ENCODE measurements at regions not wholly inside any gene's neighbourhood (a gene's known extent, or its start where the extent isn't known, plus 50 kb on each side); places are given as distances from the start of the nearest gene placed in this dataset.

GRCh38 chr6:25177500-25178028 lies 101.6 kb upstream of the CARMIL1 start:
- ChIA-PET CTCF (interaction anchor here (1.3 to 2.1 kb wide), 2 partner anchors 150 to 313 kb away, joined by 4 to 6 read pairs; no protein-coding TSS in a partner anchor), POLR2A (no interaction called here)
- no peaks in the 10 kb centered on the region for H3K9me3 Mint-ChIP-seq (ENCODE audit: insufficient read depth)
- H3K9ac ChIP-seq (ENCODE audit: low read length) = no peak overlapping the region
- peaks cover 2% of the 10 kb centered on the region for H3K4me1 Mint-ChIP-seq
- intact Hi-C loops (cut with micrococcal nuclease) = no loop called here
- no peak overlapping the region for H3K4me3 ChIP-seq (ENCODE audit: control extremely low read depth in 1 of 5, extremely low read depth in 1 of 5, insufficient read depth in 1 of 5, low read depth in 2 of 5, low read length in 4 of 5)
- no peaks in the 10 kb centered on the region for H3K4me1 ChIP-seq (ENCODE audit: control insufficient read depth in 2 of 2, insufficient read depth in 2 of 2, low read length in 2 of 2)
- H3K27me3 Mint-ChIP-seq = peaks cover 9% of the 10 kb centered on the region
- TF ChIP-seq EZH2 (IDR thresholded peaks at IDR 0.05; ENCODE audit: borderline replicate concordance, insufficient read depth, low read depth, low read length, poor library complexity, severe bottlenecking) = no peak
- TF ChIP-seq, protein P1, sequence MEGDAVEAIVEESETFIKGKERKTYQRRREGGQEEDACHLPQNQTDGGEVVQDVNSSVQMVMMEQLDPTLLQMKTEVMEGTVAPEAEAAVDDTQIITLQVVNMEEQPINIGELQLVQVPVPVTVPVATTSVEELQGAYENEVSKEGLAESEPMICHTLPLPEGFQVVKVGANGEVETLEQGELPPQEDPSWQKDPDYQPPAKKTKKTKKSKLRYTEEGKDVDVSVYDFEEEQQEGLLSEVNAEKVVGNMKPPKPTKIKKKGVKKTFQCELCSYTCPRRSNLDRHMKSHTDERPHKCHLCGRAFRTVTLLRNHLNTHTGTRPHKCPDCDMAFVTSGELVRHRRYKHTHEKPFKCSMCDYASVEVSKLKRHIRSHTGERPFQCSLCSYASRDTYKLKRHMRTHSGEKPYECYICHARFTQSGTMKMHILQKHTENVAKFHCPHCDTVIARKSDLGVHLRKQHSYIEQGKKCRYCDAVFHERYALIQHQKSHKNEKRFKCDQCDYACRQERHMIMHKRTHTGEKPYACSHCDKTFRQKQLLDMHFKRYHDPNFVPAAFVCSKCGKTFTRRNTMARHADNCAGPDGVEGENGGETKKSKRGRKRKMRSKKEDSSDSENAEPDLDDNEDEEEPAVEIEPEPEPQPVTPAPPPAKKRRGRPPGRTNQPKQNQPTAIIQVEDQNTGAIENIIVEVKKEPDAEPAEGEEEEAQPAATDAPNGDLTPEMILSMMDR (IDR thresholded peaks at IDR 0.05) = no peak
- DNase-seq (no peak), ATAC-seq (ENCODE audit: low read depth) (no peak)
- H3K27ac ChIP-seq (ENCODE audit: low read length in 2 of 2) = no peak overlapping the region
- no CpG with 5 or more reads among the region's 1 CpG for WGBS (ENCODE audit: insufficient coverage)
- H3K4me3 Mint-ChIP-seq = no peak overlapping the region
- no peak overlapping the region for H3K4me2 ChIP-seq (replicated peaks; ENCODE audit: low read depth, low read length, poor library complexity, severe bottlenecking)
- H3K9me3 ChIP-seq (ENCODE audit: control extremely low read depth in 1 of 3, control insufficient read depth in 2 of 3, insufficient read depth in 1 of 3, low read length in 2 of 3) = no peaks in the 10 kb centered on the region
- H3K27ac Mint-ChIP-seq = no peak overlapping the region
- H3K27me3 ChIP-seq (replicated peaks in 1 of 4; ENCODE audit: control extremely low read depth in 1 of 4, control insufficient read depth in 3 of 4, insufficient read depth in 4 of 4, low read length in 3 of 4) = peaks cover 0 to 6% (median 0%) of the 10 kb centered on the region in 4 experiments
- no peaks in the 10 kb centered on the region for H4K20me1 ChIP-seq (ENCODE audit: control insufficient read depth, insufficient read depth, low read length, poor library complexity, severe bottlenecking)
- no peak overlapping the region for H2AFZ ChIP-seq (ENCODE audit: insufficient read depth, low read depth, low read length, poor library complexity, severe bottlenecking)
- H3K36me3 ChIP-seq (replicated peaks in 1 of 2; ENCODE audit: control extremely low read depth in 1 of 2, control insufficient read depth in 1 of 2, extremely low read depth in 1 of 2, insufficient read depth in 2 of 2, low read length in 1 of 2) = no peaks in the 10 kb centered on the region
- no peaks in the 10 kb centered on the region for H3K79me2 ChIP-seq (ENCODE audit: control insufficient read depth, insufficient read depth, low read length)

GRCh38 chr6:25178336-25179035 lies 100.7 kb upstream of the CARMIL1 start:
- Mint-ChIP-seq H3K9me3 (ENCODE audit: insufficient read depth) (no peaks in the 10 kb centered on the region), H3K4me3 (no peak overlapping the region), H3K27ac (no peak overlapping the region), H3K4me1 (peaks cover 2% of the 10 kb centered on the region), H3K27me3 (peaks cover 9% of the 10 kb centered on the region)
- Histone ChIP-seq H3K4me1 (ENCODE audit: control insufficient read depth in 2 of 2, insufficient read depth in 2 of 2, low read length in 2 of 2) (no peaks in the 10 kb centered on the region), H3K9ac (ENCODE audit: low read length) (no peak overlapping the region), H3K4me3 (ENCODE audit: control extremely low read depth in 1 of 5, extremely low read depth in 1 of 5, insufficient read depth in 1 of 5, low read depth in 2 of 5, low read length in 4 of 5) (no peak overlapping the region), H3K27me3 (replicated peaks in 1 of 4; ENCODE audit: control extremely low read depth in 1 of 4, control insufficient read depth in 3 of 4, insufficient read depth in 4 of 4, low read length in 3 of 4) (peaks cover 0 to 6% (median 0%) of the 10 kb centered on the region in 4 experiments), H2AFZ (ENCODE audit: insufficient read depth, low read depth, low read length, poor library complexity, severe bottlenecking) (no peak overlapping the region), H3K27ac (ENCODE audit: low read length in 2 of 2) (no peak overlapping the region), H4K20me1 (ENCODE audit: control insufficient read depth, insufficient read depth, low read length, poor library complexity, severe bottlenecking) (no peaks in the 10 kb centered on the region), H3K36me3 (replicated peaks in 1 of 2; ENCODE audit: control extremely low read depth in 1 of 2, control insufficient read depth in 1 of 2, extremely low read depth in 1 of 2, insufficient read depth in 2 of 2, low read length in 1 of 2) (no peaks in the 10 kb centered on the region), H3K9me3 (ENCODE audit: control extremely low read depth in 1 of 3, control insufficient read depth in 2 of 3, insufficient read depth in 1 of 3, low read length in 2 of 3) (no peaks in the 10 kb centered on the region), H3K4me2 (replicated peaks; ENCODE audit: low read depth, low read length, poor library complexity, severe bottlenecking) (no peak overlapping the region), H3K79me2 (ENCODE audit: control insufficient read depth, insufficient read depth, low read length) (no peaks in the 10 kb centered on the region)
- ATAC-seq (ENCODE audit: low read depth) (no peak), DNase-seq (no peak)
- CTCF ChIA-PET = no interaction called here
- POLR2A ChIA-PET = no interaction called here
- TF ChIP-seq EZH2 (IDR thresholded peaks at IDR 0.05; ENCODE audit: borderline replicate concordance, insufficient read depth, low read depth, low read length, poor library complexity, severe bottlenecking) = no peak
- TF ChIP-seq, protein P1 (IDR thresholded peaks at IDR 0.05) = no peak
- intact Hi-C loops (cut with micrococcal nuclease) = no loop called here
- 30% methylated on average over 2 of the region's 8 CpGs for WGBS (ENCODE audit: insufficient coverage)
